Right ventricle myocardium superior (tissue), 1 donor: ENCODE measurements at regions not wholly inside any gene's neighbourhood (a gene's known extent, or its start where the extent isn't known, plus 50 kb on each side); places are given as distances from the start of the nearest gene placed in this dataset.
"Not testable (repeated sequence)": the region's sequence is repeated elsewhere in the genome, so short reads cannot be mapped to it uniquely, and the experiment has no call there.

ENCODE experiments used
- ATAC-seq: fragments of 200-7000 bp; cut with Tn5 transposase; one replicate; pipeline ENCODE4 v1.9.1; 2020; ENCODE audit warnings: mild to moderate bottlenecking; ENCODE audit not compliant: poor library complexity
- DNase-seq: peaks from one replicate; pipeline ENCODE4 v3.0.0-alpha.2; 2020
- intact Hi-C: fragments of 100-400 bp; cut with DNase I; formaldehyde crosslinking; loops from one replicate; pipeline ENCODE4 v1.11.2; 2022
- donor health status: DM: no; HTN: yes; CAD: no; lungs with severe emphysema.

- DNase-seq, intact Hi-C loops: not testable (repeated sequence)
- ATAC-seq: peak; percentile 52
These were observed 207.2 kb upstream of the FRG1 start for GRCh38 chr4:189733507-189733906.

GRCh38 chr4:189734648-189735267 lies 205.9 kb upstream of the FRG1 start:
- intact Hi-C loops, DNase-seq: not testable (repeated sequence)
- ATAC-seq: peak; percentile 91

GRCh38 chr4:189736656-189737055 lies 204.0 kb upstream of the FRG1 start:
- DNase-seq, ATAC-seq, intact Hi-C loops: not testable (repeated sequence)

GRCh38 chr4:189740118-189740517 lies 200.6 kb upstream of the FRG1 start:
- DNase-seq, intact Hi-C loops: not testable (repeated sequence)
- peak; percentile 20 for ATAC-seq

- ATAC-seq: no peak
- DNase-seq: no peak
These were observed 199.8 kb upstream of the FRG1 start for GRCh38 chr4:189740873-189741272.

GRCh38 chr4:189753092-189753491 lies 187.6 kb upstream of the FRG1 start:
- intact Hi-C loops, DNase-seq, ATAC-seq: not testable (repeated sequence)

More at GRCh38 chr4:189740873-189741272, 199.8 kb upstream of the FRG1 start:
- intact Hi-C loops: no loop called here

- no peak for ATAC-seq
- intact Hi-C loops: no loop called here
These were observed 177.1 kb upstream of the FRG1 start for GRCh38 chr4:189763583-189763982.

GRCh38 chr4:189765301-189765700 lies 175.4 kb upstream of the FRG1 start:
- no peak for ATAC-seq
- DNase-seq: no peak
- intact Hi-C loops: no loop called here

More at GRCh38 chr4:189763583-189763982, 177.1 kb upstream of the FRG1 start:
- no peak for DNase-seq

- intact Hi-C loops: no loop called here
- ATAC-seq (no peak), DNase-seq (no peak)
These were observed 174.9 kb upstream of the FRG1 start for GRCh38 chr4:189765736-189766135.

- DNase-seq (no peak), ATAC-seq (no peak)
- intact Hi-C loops: no loop called here
These were observed 172.7 kb upstream of the FRG1 start for GRCh38 chr4:189767941-189768340.

GRCh38 chr4:189769131-189769530 lies 171.5 kb upstream of the FRG1 start:
- intact Hi-C loops: no loop called here
- DNase-seq (no peak), ATAC-seq (no peak)

GRCh38 chr4:189771696-189772361 lies 168.8 kb upstream of the FRG1 start:
- DNase-seq (no peak), ATAC-seq (no peak)
- intact Hi-C loops: no loop called here

- intact Hi-C loops: no loop called here
- ATAC-seq: no peak
- DNase-seq: no peak
These were observed 166.8 kb upstream of the FRG1 start for GRCh38 chr4:189773909-189774308.

- intact Hi-C loops: no loop called here
- ATAC-seq (no peak), DNase-seq (no peak)
These were observed 161.2 kb upstream of the FRG1 start for GRCh38 chr4:189779281-189779980.

GRCh38 chr4:189780391-189780790 lies 160.3 kb upstream of the FRG1 start:
- ATAC-seq (no peak), DNase-seq (no peak)
- intact Hi-C loops: no loop called here

GRCh38 chr4:189784651-189785050 lies 156.0 kb upstream of the FRG1 start:
- ATAC-seq (no peak), DNase-seq (no peak)
- intact Hi-C loops: no loop called here

GRCh38 chr4:189785257-189785656 lies 155.4 kb upstream of the FRG1 start:
- ATAC-seq (no peak), DNase-seq (no peak)
- intact Hi-C loops: no loop called here

GRCh38 chr4:189786447-189786846 lies 154.2 kb upstream of the FRG1 start:
- ATAC-seq: no peak
- intact Hi-C loops: no loop called here

GRCh38 chr4:189787216-189788031 lies 153.2 kb upstream of the FRG1 start:
- intact Hi-C loops: no loop called here
- DNase-seq (no peak), ATAC-seq (no peak)

More at GRCh38 chr4:189786447-189786846, 154.2 kb upstream of the FRG1 start:
- no peak for DNase-seq
